RWPE1 (cell line): ENCODE measurements at regions not wholly inside any gene's neighbourhood (a gene's known extent, or its start where the extent isn't known, plus 50 kb on each side); places are given as distances from the start of the nearest gene placed in this dataset.
"Not testable (repeated sequence)": the region's sequence is repeated elsewhere in the genome, so short reads cannot be mapped to it uniquely, and the experiment has no call there.

Experiments used
- CTCF ChIA-PET: fragments of 350-600 bp; sonication (Branson Sonifier 250); formaldehyde crosslinking; extraction: SDS; loops from one replicate; lab custom pipeline; 2021; lab: Yijun Ruan, JAX
- POLR2A ChIA-PET: fragments of 400-600 bp; formaldehyde crosslinking; extraction: SDS; loops from one replicate; lab custom pipeline; 2020; ENCODE audit warnings: antibody characterized with exemption; ENCODE audit not compliant: low non-redundant PET; lab: Yijun Ruan, JAX
- DNase-seq: peaks from one replicate; pipeline ENCODE4 v3.0.0; 2012; ENCODE audit warnings: low spot score
- H3K27ac ChIP-seq: fragments of 450-650 bp; 2 replicates; pipeline ENCODE4 v1.5.1; 2017
- CTCF ChIP-seq: fragments of 450-650 bp; conservative IDR thresholded peaks from 2 replicates; pipeline ENCODE4 v1.5.1; 2017; ENCODE audit warnings: low read depth, mild to moderate bottlenecking

DNA sequence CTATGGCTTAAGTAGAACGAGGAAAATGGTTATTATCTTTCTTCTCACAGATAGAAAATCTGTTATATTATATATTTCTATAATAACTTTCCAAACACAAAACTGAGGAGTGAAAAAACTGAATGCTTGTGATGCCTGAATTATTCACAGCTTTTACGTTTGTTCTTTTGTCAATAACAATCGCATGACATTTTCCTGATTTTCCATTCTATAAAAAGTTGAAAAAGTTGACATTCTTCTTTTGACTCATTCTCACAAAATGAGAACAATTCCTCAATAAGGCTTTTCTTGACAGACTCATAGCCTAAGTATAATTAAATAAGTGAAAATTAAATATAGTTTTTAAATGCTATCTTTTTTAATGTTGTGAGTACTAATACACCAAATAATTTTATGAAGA is 288.8 kb upstream of the TGFBR2 start:
- no peak for DNase-seq
- ChIA-PET POLR2A (no interaction called here), CTCF (no interaction called here)
- no peak overlapping the region for H3K27ac ChIP-seq
- no peak for TF ChIP-seq CTCF

GRCh38 chr3:30318110-30318509 is 288.3 kb upstream of the TGFBR2 start:
- CTCF ChIA-PET, result no interaction called here
- no peak for TF ChIP-seq CTCF
- DNase-seq, result no peak
- POLR2A ChIA-PET, result no interaction called here
- no peak overlapping the region for H3K27ac ChIP-seq

GRCh38 chr3:30319713-30320112 is 286.7 kb upstream of the TGFBR2 start:
- no peak overlapping the region for H3K27ac ChIP-seq
- POLR2A ChIA-PET, result no interaction called here
- peak; percentile 32 for TF ChIP-seq CTCF
- CTCF ChIA-PET, result interaction anchor here (0.6 to 0.7 kb wide), 2 partner anchors 361 to 581 kb away, joined by 3 read pairs; no protein-coding TSS in a partner anchor
- peak; percentile 41 for DNase-seq

- no peak for DNase-seq
- ChIA-PET POLR2A (no interaction called here), CTCF (interaction anchor here (0.6 kb wide), 1 partner anchor 360 kb away, joined by 3 read pairs; no protein-coding TSS in a partner anchor)
- H3K27ac ChIP-seq, result no peak overlapping the region
- no peak for TF ChIP-seq CTCF
Observed at GRCh38 chr3:30320392-30320791, 286.0 kb upstream of the TGFBR2 start.

DNA sequence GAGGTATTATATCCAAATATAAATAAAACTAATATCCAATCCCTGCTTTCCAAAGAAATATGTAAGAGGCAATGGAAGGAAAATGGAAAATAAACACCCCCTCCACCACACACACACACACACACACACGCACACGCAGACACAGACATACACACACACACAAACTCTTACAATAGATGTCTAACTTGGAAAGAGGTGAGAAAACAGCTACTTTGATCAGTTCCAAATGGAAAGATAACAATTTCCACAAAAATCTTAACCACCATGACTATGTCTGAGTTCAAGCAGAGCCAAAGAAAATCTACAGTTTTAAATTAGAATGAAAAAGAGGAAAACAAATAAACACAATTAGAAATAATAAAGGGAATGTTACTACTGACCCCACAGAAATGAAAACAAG is 285.3 kb upstream of the TGFBR2 start:
- H3K27ac ChIP-seq, result no peak overlapping the region
- TF ChIP-seq CTCF, result no peak
- no peak for DNase-seq
- CTCF ChIA-PET, result no interaction called here
- POLR2A ChIA-PET, result no interaction called here

GRCh38 chr3:30323649-30324048 is 282.8 kb upstream of the TGFBR2 start:
- H3K27ac ChIP-seq, result not testable (repeated sequence)
- CTCF ChIA-PET, result interaction anchor here (0.6 to 1.2 kb wide), 2 partner anchors 50 to 81 kb away, joined by 3 read pairs; no protein-coding TSS in a partner anchor

GRCh38 chr3:30324587-30324986 is 281.8 kb upstream of the TGFBR2 start:
- H3K27ac ChIP-seq, result no peak overlapping the region
- no peak for TF ChIP-seq CTCF
- no peak for DNase-seq
- CTCF ChIA-PET, result interaction anchor here (1.2 kb wide), 1 partner anchor 80 kb away, joined by 3 read pairs; no protein-coding TSS in a partner anchor
- POLR2A ChIA-PET, result no interaction called here

More at GRCh38 chr3:30323649-30324048, 282.8 kb upstream of the TGFBR2 start:
- DNase-seq, POLR2A ChIA-PET: not testable (repeated sequence)

DNA sequence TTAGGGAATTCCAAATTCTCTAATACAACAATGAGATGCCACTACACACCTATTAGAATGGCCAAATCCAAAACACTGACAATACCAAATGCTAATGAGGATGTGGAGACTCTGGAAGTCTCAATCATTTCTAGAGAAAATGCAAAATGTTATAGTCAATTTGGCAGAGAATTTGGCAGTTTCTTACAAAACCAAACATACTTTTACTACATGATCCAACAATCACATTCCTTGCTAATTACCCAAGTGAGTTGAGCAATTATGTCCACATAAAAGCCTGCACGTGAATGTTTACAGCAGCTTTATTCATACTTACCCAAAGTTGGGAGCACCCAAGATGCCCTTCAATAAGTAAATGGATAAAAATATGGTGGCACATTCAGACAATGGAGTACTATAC is 278.4 kb upstream of the TGFBR2 start:
- CTCF ChIA-PET, result not testable (repeated sequence)

DNA sequence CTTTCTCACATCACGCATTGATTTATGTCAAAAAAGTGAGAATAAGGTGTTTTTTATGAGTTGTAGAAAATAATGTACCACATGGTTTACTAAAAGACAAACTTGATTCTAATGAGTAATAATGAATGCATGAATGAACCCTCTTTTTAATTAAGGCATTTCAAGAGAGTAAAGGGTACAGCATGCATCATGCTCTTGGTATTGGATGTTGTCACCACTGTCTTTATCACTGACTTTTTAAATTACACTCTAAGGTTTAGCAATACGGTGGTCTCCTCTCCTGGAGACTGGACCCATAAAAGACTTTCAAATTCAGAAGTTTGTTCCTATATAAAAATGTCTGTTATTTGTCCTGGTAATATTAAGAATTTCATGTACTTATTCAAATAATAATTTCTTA is 277.5 kb upstream of the TGFBR2 start:
- POLR2A ChIA-PET, H3K27ac ChIP-seq, DNase-seq, CTCF ChIA-PET: not testable (repeated sequence)

More for the DNA sequence above, 278.4 kb upstream of the TGFBR2 start:
- POLR2A ChIA-PET, H3K27ac ChIP-seq, DNase-seq: not testable (repeated sequence)
